Endothelial cell of umbilical vein (primary cell): ENCODE measurements at regions not wholly inside any gene's neighbourhood (a gene's known extent, or its start where the extent isn't known, plus 50 kb on each side); places are given as distances from the start of the nearest gene placed in this dataset.

Experiments used
- BruUV-seq: library from RNA; stranded (reverse); fragments of 400-500 nt; replicated peaks from 2 replicates; lab custom pipeline; 2021; lab: Mats Ljungman, UMichigan
- CTCF ChIA-PET: fragments of 300-600, 350-600 bp; sonication (Branson Sonifier 250); formaldehyde crosslinking; loops from one replicate; lab custom pipeline; 2021; ENCODE audit warnings: antibody characterized with exemption, inconsistent platforms; lab: Charles Lee
- POLR2A ChIA-PET: fragments of 300-600, 350-600 bp; sonication (Branson Sonifier 250); formaldehyde crosslinking; loops from one replicate; lab custom pipeline; 2021; ENCODE audit warnings: antibody characterized with exemption, inconsistent platforms; lab: Charles Lee
- DNase-seq: peaks from one replicate; pipeline ENCODE4 v3.0.0-alpha.2; 2011; ENCODE audit warnings: low read depth, low spot score
- FAIRE-seq: peaks from 2 replicates; lab custom pipeline; 2011; peaks lifted over from hg19 to GRCh38; lab: Jason Lieb, UNC
- H2AFZ ChIP-seq: 2 replicates; pipeline ENCODE4 v1.6.0; 2012; ENCODE audit warnings: low read depth, low read length, control low read depth, inconsistent platforms
- H3K27ac ChIP-seq: 2 replicates; pipeline ENCODE4 v1.5.1; 2011; ENCODE audit warnings: low read depth, mild to moderate bottlenecking, control low read depth, low read length, moderate library complexity; ENCODE audit not compliant: insufficient read depth
- H3K27me3 ChIP-seq, 2 experiments: 2 replicates each; pipeline versions ENCODE4 v1.6.0 to v1.6.1; 2011; ENCODE audit warnings: low read length in 2 of 2, mixed read lengths in 1 of 2; ENCODE audit not compliant: control insufficient read depth in 2 of 2, insufficient read depth in 2 of 2
- H3K36me3 ChIP-seq, 2 experiments: 2 replicates in 1 of 2; 3 replicates in 1 of 2; pipeline ENCODE4 v1.5.1; 2011; ENCODE audit warnings: low read length in 2 of 2, mild to moderate bottlenecking in 1 of 2, moderate library complexity in 1 of 2; ENCODE audit not compliant: control insufficient read depth in 2 of 2, insufficient read depth in 2 of 2; ENCODE audit errors: extremely low read depth in 1 of 2
- H3K4me1 ChIP-seq: 3 replicates; pipeline ENCODE4 v1.5.1; 2011; ENCODE audit warnings: mild to moderate bottlenecking, low read length; ENCODE audit not compliant: control insufficient read depth, insufficient read depth; ENCODE audit errors: extremely low read depth
- H3K4me2 ChIP-seq: 2 replicates; pipeline ENCODE4 v1.6.1; 2011; ENCODE audit warnings: low read length, control low read depth, mixed read lengths; ENCODE audit not compliant: insufficient read depth
- H3K4me3 ChIP-seq, 3 experiments: fragments of 200-600 bp in 1 of 3; sonication (generic), shearing (Covaris generic) in 1 of 3; replicated peaks in 1 of 3; 2 replicates each; pipeline ENCODE4 v1.5.1; 2011 to 2016; ENCODE audit warnings: control low read depth in 3 of 3, low read length in 3 of 3, mild to moderate bottlenecking in 2 of 3, inconsistent platforms in 1 of 3, low read depth in 1 of 3, moderate library complexity in 1 of 3; ENCODE audit not compliant: insufficient read depth in 1 of 3
- H3K79me2 ChIP-seq: 2 replicates; pipeline ENCODE4 v1.6.0; 2012; ENCODE audit warnings: low read length, inconsistent platforms; ENCODE audit not compliant: control insufficient read depth, insufficient read depth
- H3K9ac ChIP-seq: replicated peaks from 2 replicates; pipeline ENCODE3; 2011; ENCODE audit warnings: low read length, control low read depth; ENCODE audit not compliant: insufficient read depth; ENCODE audit errors: extremely low read depth
- H3K9me1 ChIP-seq: replicated peaks from 3 replicates; pipeline ENCODE4 v1.6.0; 2011; ENCODE audit warnings: mild to moderate bottlenecking, low read length; ENCODE audit not compliant: control insufficient read depth, insufficient read depth; ENCODE audit errors: extremely low read depth
- H3K9me3 ChIP-seq: replicated peaks from 2 replicates; pipeline ENCODE4 v1.5.1; 2012; ENCODE audit warnings: low read length, inconsistent platforms; ENCODE audit not compliant: control insufficient read depth, insufficient read depth
- H4K20me1 ChIP-seq: replicated peaks from 2 replicates; pipeline ENCODE3; 2011; ENCODE audit warnings: mild to moderate bottlenecking, low read length; ENCODE audit not compliant: control insufficient read depth, insufficient read depth; ENCODE audit errors: extremely low read depth
- CTCF ChIP-seq, 2 donors: IDR thresholded peaks; 1 replicate in 1 of 2; 2 replicates in 1 of 2; pipeline ENCODE4 v1.5.1; 2011; ENCODE audit warnings: low read length in 2 of 2, mild to moderate bottlenecking in 2 of 2, moderate library complexity in 2 of 2, control low read depth in 1 of 2, inconsistent platforms in 1 of 2, low read depth in 1 of 2; ENCODE audit not compliant: insufficient read depth in 1 of 2; ENCODE audit errors: extremely low read depth in 1 of 2
- EZH2 ChIP-seq: IDR thresholded peaks from 2 replicates; pipeline ENCODE4 v1.6.1; 2012; ENCODE audit warnings: borderline replicate concordance, low read depth, mild to moderate bottlenecking, moderate library complexity, low read length, inconsistent platforms; ENCODE audit not compliant: severe bottlenecking
- FOS ChIP-seq: IDR thresholded peaks from 2 replicates; pipeline ENCODE4 v1.6.1; 2011; ENCODE audit warnings: mild to moderate bottlenecking, low read length, moderate library complexity, borderline replicate concordance; ENCODE audit not compliant: insufficient read depth
- GATA2 ChIP-seq: IDR thresholded peaks from 2 replicates; pipeline ENCODE4 v1.7.0; 2011; ENCODE audit warnings: low read depth, mild to moderate bottlenecking, moderate library complexity, mixed read lengths, low read length; ENCODE audit not compliant: insufficient read length, insufficient read depth
- JUN ChIP-seq: IDR thresholded peaks from 2 replicates; pipeline ENCODE4 v1.6.1; 2011; ENCODE audit warnings: borderline replicate concordance, low read depth; ENCODE audit not compliant: insufficient read length, insufficient read depth
- MAX ChIP-seq: IDR thresholded peaks from 2 replicates; pipeline ENCODE4 v1.6.1; 2011; ENCODE audit not compliant: insufficient read depth, insufficient read length
- MYC ChIP-seq: IDR thresholded peaks from one replicate; pipeline ENCODE4 v1.6.1; 2011; ENCODE audit warnings: mild to moderate bottlenecking, low read depth, low read length
- POLR2A ChIP-seq: IDR thresholded peaks from 2 replicates; pipeline ENCODE4 v1.6.1; 2012; ENCODE audit warnings: low read depth, mild to moderate bottlenecking, control low read depth, low read length
- POLR2AphosphoS5 ChIP-seq: IDR thresholded peaks from 2 replicates; pipeline ENCODE4 v1.6.1; 2012; ENCODE audit warnings: low read depth, mild to moderate bottlenecking, control low read depth, low read length, moderate library complexity; ENCODE audit not compliant: insufficient read depth
- dilution Hi-C: fragments of 300-500 bp; cut with MboI; formaldehyde crosslinking; loops from one replicate; pipeline ENCODE4 v1.15.0; 2019; ENCODE audit warnings: low sequenced_read_pairs; ENCODE audit not compliant: extremely low pct_ligation_motif_present
- intact Hi-C: fragments of 100-400 bp; cut with micrococcal nuclease; formaldehyde crosslinking; loops from one replicate; pipeline ENCODE4 v1.10.0; 2022

- H3K4me2 ChIP-seq, result no peak overlapping the region
- BruUV-seq, result no TSS peak
- no peaks in the 10 kb centered on the region for H3K79me2 ChIP-seq
- H2AFZ ChIP-seq, result no peak overlapping the region
- no peaks in the 10 kb centered on the region for H3K36me3 ChIP-seq
- H3K4me3 ChIP-seq, result no peak overlapping the region
- ChIA-PET CTCF (no interaction called here), POLR2A (interaction anchor here (0.7 kb wide), 1 partner anchor 187 kb away, joined by 7 read pairs; no protein-coding TSS in a partner anchor)
- dilution Hi-C loops, result no loop called here
- H3K27me3 ChIP-seq, result no peaks in the 10 kb centered on the region
- no peaks in the 10 kb centered on the region for H3K9me3 ChIP-seq
- no peaks in the 10 kb centered on the region for H3K9me1 ChIP-seq
- DNase-seq, result no peak
- H3K9ac ChIP-seq, result no peak overlapping the region
- no peaks in the 10 kb centered on the region for H4K20me1 ChIP-seq
- no peak for FAIRE-seq
- intact Hi-C loops, result no loop called here
- no peak overlapping the region for H3K27ac ChIP-seq
- TF ChIP-seq MAX (no peak), JUN (no peak), GATA2 (no peak), POLR2AphosphoS5 (no peak), EZH2 (no peak), POLR2A (no peak), CTCF (IDR thresholded peaks at IDR 0.05; ENCODE audit: extremely low read depth in 1 of 2, insufficient read depth in 1 of 2, low read depth in 1 of 2, low read length in 2 of 2) (no peak), MYC (no peak), FOS (no peak)
- H3K4me1 ChIP-seq, result no peaks in the 10 kb centered on the region
These were observed 258.1 kb downstream of the MSX2 start for GRCh38 chr5:174982485-174982884.
